ENCODE measurements at regions not wholly inside any gene's neighbourhood (a gene's known extent, or its start where the extent isn't known, plus 50 kb on each side); places are given as distances from the start of the nearest gene placed in this dataset.

GRCh38 chr6:4270001-4270400 is 134.6 kb upstream of the ECI2 start:
- no peak overlapping the region for H3K4me3 ChIP-seq
- H3K36me3 ChIP-seq = no peaks in the 10 kb centered on the region
- no peak overlapping the region for H3K27ac ChIP-seq (replicated peaks)
- no peaks in the 10 kb centered on the region for H3K9me3 ChIP-seq (replicated peaks)
- intact Hi-C loops (cut with micrococcal nuclease) = no loop called here
- no peak for DNase-seq
- H3K27me3 ChIP-seq (ENCODE audit: low read depth) = no peaks in the 10 kb centered on the region
- no peaks in the 10 kb centered on the region for H3K4me1 ChIP-seq
- no peak for TF ChIP-seq CTCF (IDR thresholded peaks at IDR 0.05; ENCODE audit: borderline replicate concordance)

GRCh38 chr6:4268171-4268570 is 132.8 kb upstream of the ECI2 start:
- DNase-seq = no peak
- H3K36me3 ChIP-seq = no peaks in the 10 kb centered on the region
- H3K4me3 ChIP-seq = no peak overlapping the region
- no peaks in the 10 kb centered on the region for H3K4me1 ChIP-seq
- TF ChIP-seq CTCF (IDR thresholded peaks at IDR 0.05; ENCODE audit: borderline replicate concordance) = no peak
- H3K27me3 ChIP-seq (ENCODE audit: low read depth) = no peaks in the 10 kb centered on the region
- no peak overlapping the region for H3K27ac ChIP-seq (replicated peaks)
- intact Hi-C loops (cut with micrococcal nuclease) = no loop called here
- H3K9me3 ChIP-seq (replicated peaks) = no peaks in the 10 kb centered on the region

GRCh38 chr6:4265740-4266139 is 130.4 kb upstream of the ECI2 start:
- H3K27me3 ChIP-seq (ENCODE audit: low read depth) = no peaks in the 10 kb centered on the region
- H3K27ac ChIP-seq (replicated peaks) = no peak overlapping the region
- H3K9me3 ChIP-seq (replicated peaks) = no peaks in the 10 kb centered on the region
- no peak for DNase-seq
- H3K4me3 ChIP-seq = no peak overlapping the region
- TF ChIP-seq CTCF (IDR thresholded peaks at IDR 0.05; ENCODE audit: borderline replicate concordance) = no peak
- H3K36me3 ChIP-seq = no peaks in the 10 kb centered on the region
- H3K4me1 ChIP-seq = no peaks in the 10 kb centered on the region
- intact Hi-C loops (cut with micrococcal nuclease) = no loop called here

GRCh38 chr6:4264601-4265000 is 129.2 kb upstream of the ECI2 start:
- Histone ChIP-seq H3K27ac (replicated peaks) (no peak overlapping the region), H3K9me3 (replicated peaks) (no peaks in the 10 kb centered on the region), H3K4me1 (no peaks in the 10 kb centered on the region), H3K36me3 (no peaks in the 10 kb centered on the region), H3K4me3 (no peak overlapping the region), H3K27me3 (ENCODE audit: low read depth) (no peaks in the 10 kb centered on the region)
- intact Hi-C loops (cut with micrococcal nuclease) = no loop called here
- TF ChIP-seq CTCF (IDR thresholded peaks at IDR 0.05; ENCODE audit: borderline replicate concordance) = no peak
- DNase-seq = no peak

- no peaks in the 10 kb centered on the region for H3K9me3 ChIP-seq (replicated peaks)
- H3K4me3 ChIP-seq = no peak overlapping the region
- H3K27ac ChIP-seq (replicated peaks) = no peak overlapping the region
- H3K27me3 ChIP-seq (ENCODE audit: low read depth) = no peaks in the 10 kb centered on the region
- DNase-seq = no peak
- H3K36me3 ChIP-seq = no peaks in the 10 kb centered on the region
- no peaks in the 10 kb centered on the region for H3K4me1 ChIP-seq
- intact Hi-C loops (cut with micrococcal nuclease) = no loop called here
- TF ChIP-seq CTCF (IDR thresholded peaks at IDR 0.05; ENCODE audit: borderline replicate concordance) = no peak
These were observed 128.7 kb upstream of the ECI2 start for GRCh38 chr6:4264081-4264480.

GRCh38 chr6:4262526-4262925 is 127.2 kb upstream of the ECI2 start:
- Histone ChIP-seq H3K27me3 (ENCODE audit: low read depth) (no peaks in the 10 kb centered on the region), H3K9me3 (replicated peaks) (no peaks in the 10 kb centered on the region), H3K36me3 (no peaks in the 10 kb centered on the region), H3K4me3 (no peak overlapping the region), H3K4me1 (no peaks in the 10 kb centered on the region), H3K27ac (replicated peaks) (no peak overlapping the region)
- intact Hi-C loops (cut with micrococcal nuclease) = no loop called here
- no peak for TF ChIP-seq CTCF (IDR thresholded peaks at IDR 0.05; ENCODE audit: borderline replicate concordance)
- DNase-seq = no peak
